GM21367 (cell line): ENCODE measurements at regions not wholly inside any gene's neighbourhood (a gene's known extent, or its start where the extent isn't known, plus 50 kb on each side); places are given as distances from the start of the nearest gene placed in this dataset.
"Not testable (repeated sequence)": the region's sequence is repeated elsewhere in the genome, so short reads cannot be mapped to it uniquely, and the experiment has no call there.

Source experiments
- ATAC-seq: cut with Tn5 transposase; IDR thresholded peaks from one replicate; pipeline ENCODE4 v1.9.1; 2021; ENCODE audit not compliant: unreplicated experiment

GRCh38 chr1:82800721-82801120, 1000.0 kb downstream of the ADGRL2 start:
- no peak for ATAC-seq

GRCh38 chr1:82799261-82799660, 998.5 kb downstream of the ADGRL2 start:
- no peak for ATAC-seq

- ATAC-seq: no peak
Measured at GRCh38 chr1:82795508-82796149, 994.9 kb downstream of the ADGRL2 start.

- no peak for ATAC-seq
Measured at GRCh38 chr1:82792151-82792550, 991.4 kb downstream of the ADGRL2 start.

GRCh38 chr1:82790556-82790955, 989.8 kb downstream of the ADGRL2 start:
- no peak for ATAC-seq

- no peak for ATAC-seq
Measured at GRCh38 chr1:82788660-82789059, 987.9 kb downstream of the ADGRL2 start.

- no peak for ATAC-seq
Measured at GRCh38 chr1:82788038-82788437, 987.3 kb downstream of the ADGRL2 start.

- ATAC-seq: no peak
Measured at GRCh38 chr1:82786883-82787282, 986.1 kb downstream of the ADGRL2 start.

GRCh38 chr1:82785268-82785790, 984.6 kb downstream of the ADGRL2 start:
- no peak for ATAC-seq

- no peak for ATAC-seq
Measured at GRCh38 chr1:82783044-82783443, 982.3 kb downstream of the ADGRL2 start.

- ATAC-seq: no peak
Measured at GRCh38 chr1:82782599-82782998, 981.9 kb downstream of the ADGRL2 start.

- ATAC-seq: no peak
Measured at GRCh38 chr1:82778612-82779011, 977.9 kb downstream of the ADGRL2 start.

- ATAC-seq: no peak
Measured at GRCh38 chr1:82777240-82777639, 976.5 kb downstream of the ADGRL2 start.

- not testable (repeated sequence) for ATAC-seq
Measured at GRCh38 chr1:82776730-82777129, 976.0 kb downstream of the ADGRL2 start.

- no peak for ATAC-seq
Measured at GRCh38 chr1:82775406-82776000, 974.8 kb downstream of the ADGRL2 start.

GRCh38 chr1:82762829-82763532, 962.2 kb downstream of the ADGRL2 start:
- ATAC-seq: no peak

GRCh38 chr1:82759035-82759434, 958.3 kb downstream of the ADGRL2 start:
- no peak for ATAC-seq

- no peak for ATAC-seq
Measured at GRCh38 chr1:82755671-82756070, 954.9 kb downstream of the ADGRL2 start.

GRCh38 chr1:82755191-82755590, 954.5 kb downstream of the ADGRL2 start:
- no peak for ATAC-seq

GRCh38 chr1:82752046-82752445, 951.3 kb downstream of the ADGRL2 start:
- ATAC-seq: no peak

GRCh38 chr1:82733645-82734044, 932.9 kb downstream of the ADGRL2 start:
- ATAC-seq: no peak

- ATAC-seq: no peak
Measured at GRCh38 chr1:82731216-82731615, 930.5 kb downstream of the ADGRL2 start.
